ENCODE measurements at regions not wholly inside any gene's neighbourhood (a gene's known extent, or its start where the extent isn't known, plus 50 kb on each side); places are given as distances from the start of the nearest gene placed in this dataset.

GRCh38 chr2:220310451-220310861, 683.0 kb downstream of the SLC4A3 start:
- TF ChIP-seq SPI1 (IDR thresholded peaks at IDR 0.05; ENCODE audit: low read depth, low read length) (no peak), POLR2AphosphoS5 (IDR thresholded peaks at IDR 0.05; ENCODE audit: low read depth, low read length) (no peak), POU2F2 (IDR thresholded peaks at IDR 0.05; ENCODE audit: low read depth, low read length) (no peak), POLR2A (IDR thresholded peaks at IDR 0.05; ENCODE audit: low read depth, low read length) (no peak), PAX5 (IDR thresholded peaks at IDR 0.05; ENCODE audit: insufficient read depth, low read length, severe bottlenecking) (no peak), TAF1 (IDR thresholded peaks at IDR 0.05; ENCODE audit: low read depth, low read length) (no peak)
- DNase-seq (ENCODE audit: insufficient read length, low spot score) (no peak), FAIRE-seq (no peak)

- no peak for TF ChIP-seq SPI1 (IDR thresholded peaks at IDR 0.05; ENCODE audit: low read depth, low read length)
- no peak for TF ChIP-seq POU2F2 (IDR thresholded peaks at IDR 0.05; ENCODE audit: low read depth, low read length)
- no peak for TF ChIP-seq PAX5 (IDR thresholded peaks at IDR 0.05; ENCODE audit: insufficient read depth, low read length, severe bottlenecking)
- TF ChIP-seq POLR2AphosphoS5 (IDR thresholded peaks at IDR 0.05; ENCODE audit: low read depth, low read length), result no peak
- no peak for TF ChIP-seq TAF1 (IDR thresholded peaks at IDR 0.05; ENCODE audit: low read depth, low read length)
- TF ChIP-seq POLR2A (IDR thresholded peaks at IDR 0.05; ENCODE audit: low read depth, low read length), result no peak
- DNase-seq (ENCODE audit: insufficient read length, low spot score) (no peak), FAIRE-seq (no peak)
Measured at GRCh38 chr2:220315098-220315823, 687.8 kb downstream of the SLC4A3 start.

GRCh38 chr2:220318037-220318436, 690.6 kb downstream of the SLC4A3 start:
- FAIRE-seq, result no peak
- no peak for TF ChIP-seq PAX5 (IDR thresholded peaks at IDR 0.05; ENCODE audit: insufficient read depth, low read length, severe bottlenecking)
- no peak for TF ChIP-seq TAF1 (IDR thresholded peaks at IDR 0.05; ENCODE audit: low read depth, low read length)
- TF ChIP-seq SPI1 (IDR thresholded peaks at IDR 0.05; ENCODE audit: low read depth, low read length), result no peak
- no peak for TF ChIP-seq POLR2A (IDR thresholded peaks at IDR 0.05; ENCODE audit: low read depth, low read length)
- no peak for TF ChIP-seq POU2F2 (IDR thresholded peaks at IDR 0.05; ENCODE audit: low read depth, low read length)
- DNase-seq (ENCODE audit: insufficient read length, low spot score), result no peak

GRCh38 chr2:220318508-220318907, 691.1 kb downstream of the SLC4A3 start:
- TF ChIP-seq POU2F2 (IDR thresholded peaks at IDR 0.05; ENCODE audit: low read depth, low read length), result no peak
- no peak for TF ChIP-seq SPI1 (IDR thresholded peaks at IDR 0.05; ENCODE audit: low read depth, low read length)
- TF ChIP-seq POLR2AphosphoS5 (IDR thresholded peaks at IDR 0.05; ENCODE audit: low read depth, low read length), result no peak
- no peak for TF ChIP-seq POLR2A (IDR thresholded peaks at IDR 0.05; ENCODE audit: low read depth, low read length)
- TF ChIP-seq PAX5 (IDR thresholded peaks at IDR 0.05; ENCODE audit: insufficient read depth, low read length, severe bottlenecking), result no peak
- no peak for TF ChIP-seq TAF1 (IDR thresholded peaks at IDR 0.05; ENCODE audit: low read depth, low read length)
- no peak for FAIRE-seq
- DNase-seq (ENCODE audit: insufficient read length, low spot score), result no peak

- TF ChIP-seq POLR2A (IDR thresholded peaks at IDR 0.05; ENCODE audit: low read depth, low read length), result no peak
- no peak for TF ChIP-seq SPI1 (IDR thresholded peaks at IDR 0.05; ENCODE audit: low read depth, low read length)
- no peak for TF ChIP-seq TAF1 (IDR thresholded peaks at IDR 0.05; ENCODE audit: low read depth, low read length)
- TF ChIP-seq PAX5 (IDR thresholded peaks at IDR 0.05; ENCODE audit: insufficient read depth, low read length, severe bottlenecking), result no peak
- TF ChIP-seq POLR2AphosphoS5 (IDR thresholded peaks at IDR 0.05; ENCODE audit: low read depth, low read length), result no peak
- TF ChIP-seq POU2F2 (IDR thresholded peaks at IDR 0.05; ENCODE audit: low read depth, low read length), result no peak
- FAIRE-seq, result no peak
- no peak for DNase-seq (ENCODE audit: insufficient read length, low spot score)
Measured at GRCh38 chr2:220320326-220320725, 692.9 kb downstream of the SLC4A3 start.

GRCh38 chr2:220332886-220333285, 705.5 kb downstream of the SLC4A3 start:
- TF ChIP-seq TAF1 (IDR thresholded peaks at IDR 0.05; ENCODE audit: low read depth, low read length) (no peak), POU2F2 (IDR thresholded peaks at IDR 0.05; ENCODE audit: low read depth, low read length) (no peak), POLR2AphosphoS5 (IDR thresholded peaks at IDR 0.05; ENCODE audit: low read depth, low read length) (no peak), PAX5 (IDR thresholded peaks at IDR 0.05; ENCODE audit: insufficient read depth, low read length, severe bottlenecking) (no peak), SPI1 (IDR thresholded peaks at IDR 0.05; ENCODE audit: low read depth, low read length) (no peak), POLR2A (IDR thresholded peaks at IDR 0.05; ENCODE audit: low read depth, low read length) (no peak)
- FAIRE-seq (no peak), DNase-seq (ENCODE audit: insufficient read length, low spot score) (no peak)

GRCh38 chr2:220334210-220334609, 706.8 kb downstream of the SLC4A3 start:
- TF ChIP-seq POU2F2 (IDR thresholded peaks at IDR 0.05; ENCODE audit: low read depth, low read length) (no peak), PAX5 (IDR thresholded peaks at IDR 0.05; ENCODE audit: insufficient read depth, low read length, severe bottlenecking) (no peak), TAF1 (IDR thresholded peaks at IDR 0.05; ENCODE audit: low read depth, low read length) (no peak), SPI1 (IDR thresholded peaks at IDR 0.05; ENCODE audit: low read depth, low read length) (no peak), POLR2A (IDR thresholded peaks at IDR 0.05; ENCODE audit: low read depth, low read length) (no peak), POLR2AphosphoS5 (IDR thresholded peaks at IDR 0.05; ENCODE audit: low read depth, low read length) (no peak)
- DNase-seq (ENCODE audit: insufficient read length, low spot score) (no peak), FAIRE-seq (no peak)

- no peak for DNase-seq (ENCODE audit: insufficient read length, low spot score)
- no peak for FAIRE-seq
Measured at GRCh38 chr2:220334871-220335590, 707.6 kb downstream of the SLC4A3 start.

GRCh38 chr2:220335591-220335915, 708.1 kb downstream of the SLC4A3 start:
- TF ChIP-seq PAX5 (IDR thresholded peaks at IDR 0.05; ENCODE audit: insufficient read depth, low read length, severe bottlenecking), result no peak
- no peak for TF ChIP-seq TAF1 (IDR thresholded peaks at IDR 0.05; ENCODE audit: low read depth, low read length)
- TF ChIP-seq POLR2A (IDR thresholded peaks at IDR 0.05; ENCODE audit: low read depth, low read length), result no peak
- no peak for TF ChIP-seq POU2F2 (IDR thresholded peaks at IDR 0.05; ENCODE audit: low read depth, low read length)
- no peak for TF ChIP-seq SPI1 (IDR thresholded peaks at IDR 0.05; ENCODE audit: low read depth, low read length)
- TF ChIP-seq POLR2AphosphoS5 (IDR thresholded peaks at IDR 0.05; ENCODE audit: low read depth, low read length), result no peak
- DNase-seq (ENCODE audit: insufficient read length, low spot score), result no peak
- FAIRE-seq, result no peak

More at GRCh38 chr2:220334871-220335590, 707.6 kb downstream of the SLC4A3 start:
- no peak for TF ChIP-seq POLR2AphosphoS5 (IDR thresholded peaks at IDR 0.05; ENCODE audit: low read depth, low read length)
- no peak for TF ChIP-seq POLR2A (IDR thresholded peaks at IDR 0.05; ENCODE audit: low read depth, low read length)
- no peak for TF ChIP-seq SPI1 (IDR thresholded peaks at IDR 0.05; ENCODE audit: low read depth, low read length)
- no peak for TF ChIP-seq TAF1 (IDR thresholded peaks at IDR 0.05; ENCODE audit: low read depth, low read length)
